ENCODE measurements at regions not wholly inside any gene's neighbourhood (a gene's known extent, or its start where the extent isn't known, plus 50 kb on each side); places are given as distances from the start of the nearest gene placed in this dataset.

- Histone ChIP-seq H2AFZ (ENCODE audit: low read length) (no peak overlapping the region), H3F3A (ENCODE audit: insufficient read depth, low read length) (no peaks in the 10 kb centered on the region), H3K9ac (ENCODE audit: low read length) (no peak overlapping the region), H3K4me3 (ENCODE audit: low read depth, low read length, poor library complexity, severe bottlenecking) (no peak overlapping the region), H3K9me3 (ENCODE audit: low read length) (no peaks in the 10 kb centered on the region), H3K9me2 (ENCODE audit: low read depth, low read length) (no peaks in the 10 kb centered on the region), H3K36me3 (ENCODE audit: insufficient read depth, low read length) (no peaks in the 10 kb centered on the region), H3K27me3 (ENCODE audit: insufficient read depth, low read length) (no peaks in the 10 kb centered on the region), H3K4me2 (ENCODE audit: low read length) (no peak overlapping the region), H3K27ac (ENCODE audit: low read depth, low read length, poor library complexity, severe bottlenecking) (no peak overlapping the region), H4K20me1 (ENCODE audit: insufficient read depth, low read length) (no peaks in the 10 kb centered on the region), H3K4me1 (ENCODE audit: insufficient read depth, low read length, severe bottlenecking) (no peaks in the 10 kb centered on the region), H3K79me2 (ENCODE audit: insufficient read depth, low read length) (no peaks in the 10 kb centered on the region)
- TF ChIP-seq CTCF (IDR thresholded peaks at IDR 0.05; ENCODE audit: low read length) (no peak), EZH2 (IDR thresholded peaks at IDR 0.05; ENCODE audit: borderline replicate concordance, low read length) (no peak)
These were observed 274.1 kb upstream of the TMEM161B start for GRCh38 chr5:88542786-88543185.

- no peaks in the 10 kb centered on the region for H3F3A ChIP-seq (ENCODE audit: insufficient read depth, low read length)
- H3K9me2 ChIP-seq (ENCODE audit: low read depth, low read length) = no peaks in the 10 kb centered on the region
- no peak overlapping the region for H2AFZ ChIP-seq (ENCODE audit: low read length)
- H3K4me3 ChIP-seq (ENCODE audit: low read depth, low read length, poor library complexity, severe bottlenecking) = no peak overlapping the region
- H3K9ac ChIP-seq (ENCODE audit: low read length) = no peak overlapping the region
- no peaks in the 10 kb centered on the region for H3K9me3 ChIP-seq (ENCODE audit: low read length)
- H3K27me3 ChIP-seq (ENCODE audit: insufficient read depth, low read length) = no peaks in the 10 kb centered on the region
- H3K79me2 ChIP-seq (ENCODE audit: insufficient read depth, low read length) = no peaks in the 10 kb centered on the region
- no peaks in the 10 kb centered on the region for H4K20me1 ChIP-seq (ENCODE audit: insufficient read depth, low read length)
- TF ChIP-seq EZH2 (IDR thresholded peaks at IDR 0.05; ENCODE audit: borderline replicate concordance, low read length) (no peak), CTCF (IDR thresholded peaks at IDR 0.05; ENCODE audit: low read length) (no peak)
- no peak overlapping the region for H3K4me2 ChIP-seq (ENCODE audit: low read length)
- no peaks in the 10 kb centered on the region for H3K36me3 ChIP-seq (ENCODE audit: insufficient read depth, low read length)
- no peaks in the 10 kb centered on the region for H3K4me1 ChIP-seq (ENCODE audit: insufficient read depth, low read length, severe bottlenecking)
- H3K27ac ChIP-seq (ENCODE audit: low read depth, low read length, poor library complexity, severe bottlenecking) = no peak overlapping the region
These were observed 271.9 kb upstream of the TMEM161B start for GRCh38 chr5:88540471-88541115.

DNA sequence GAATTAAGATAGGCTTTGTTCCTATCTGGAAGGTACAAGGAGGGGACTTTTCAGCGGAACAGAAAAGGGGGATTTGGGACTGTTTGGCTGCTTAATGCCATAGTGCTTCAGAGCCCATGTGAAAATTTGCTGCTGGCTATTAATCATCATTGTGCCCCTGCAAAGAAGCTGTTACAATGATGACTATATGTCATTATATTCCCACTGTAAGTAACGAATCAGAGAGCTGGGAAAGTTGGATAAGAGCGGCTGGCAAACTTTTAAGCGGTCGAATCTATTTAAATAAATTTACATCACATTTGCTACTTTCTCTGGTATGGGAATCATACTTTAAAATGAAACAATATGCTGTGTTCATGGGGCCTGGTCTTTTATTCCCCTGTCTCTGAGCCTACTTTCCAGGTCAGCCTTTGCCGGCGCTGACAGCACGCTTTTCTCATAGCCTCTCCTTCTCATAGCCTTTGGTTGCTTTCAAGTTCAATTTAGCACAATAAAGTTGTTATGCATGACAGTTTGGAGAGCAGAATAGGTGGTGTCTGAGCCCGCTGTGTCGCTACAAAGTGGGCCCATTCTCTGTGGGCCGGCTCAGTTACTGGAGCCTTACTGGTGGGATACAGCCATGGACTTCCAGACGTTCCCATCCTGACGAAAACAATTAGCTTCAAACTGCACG lies 271.2 kb upstream of the TMEM161B start:
- H3K9ac ChIP-seq (ENCODE audit: low read length) = no peak overlapping the region
- no peak overlapping the region for H3K4me2 ChIP-seq (ENCODE audit: low read length)
- no peak overlapping the region for H3K4me3 ChIP-seq (ENCODE audit: low read depth, low read length, poor library complexity, severe bottlenecking)
- no peaks in the 10 kb centered on the region for H3K27me3 ChIP-seq (ENCODE audit: insufficient read depth, low read length)
- H3K9me2 ChIP-seq (ENCODE audit: low read depth, low read length) = no peaks in the 10 kb centered on the region
- no peaks in the 10 kb centered on the region for H3K4me1 ChIP-seq (ENCODE audit: insufficient read depth, low read length, severe bottlenecking)
- H3K27ac ChIP-seq (ENCODE audit: low read depth, low read length, poor library complexity, severe bottlenecking) = no peak overlapping the region
- no peak overlapping the region for H2AFZ ChIP-seq (ENCODE audit: low read length)
- H3K79me2 ChIP-seq (ENCODE audit: insufficient read depth, low read length) = no peaks in the 10 kb centered on the region
- no peaks in the 10 kb centered on the region for H3K9me3 ChIP-seq (ENCODE audit: low read length)
- no peak for TF ChIP-seq EZH2 (IDR thresholded peaks at IDR 0.05; ENCODE audit: borderline replicate concordance, low read length)
- TF ChIP-seq CTCF (IDR thresholded peaks at IDR 0.05; ENCODE audit: low read length) = no peak
- H3K36me3 ChIP-seq (ENCODE audit: insufficient read depth, low read length) = no peaks in the 10 kb centered on the region
- no peaks in the 10 kb centered on the region for H3F3A ChIP-seq (ENCODE audit: insufficient read depth, low read length)
- H4K20me1 ChIP-seq (ENCODE audit: insufficient read depth, low read length) = no peaks in the 10 kb centered on the region

Measured in OCI-LY1 (cell line).